C4-2B (cell line): ENCODE measurements at regions not wholly inside any gene's neighbourhood (a gene's known extent, or its start where the extent isn't known, plus 50 kb on each side); places are given as distances from the start of the nearest gene placed in this dataset.

ENCODE experiments used
- ZFX ChIP-seq: fragments of 450-650 bp; IDR thresholded peaks from 2 replicates; pipeline ENCODE4 v1.6.1; 2017
- TF ChIP-seq, protein P1 (sequence below): fragments of 450-650 bp; conservative IDR thresholded peaks from 2 replicates; pipeline ENCODE4 v1.5.1; 2017; ENCODE audit warnings: mild to moderate bottlenecking

DNA sequence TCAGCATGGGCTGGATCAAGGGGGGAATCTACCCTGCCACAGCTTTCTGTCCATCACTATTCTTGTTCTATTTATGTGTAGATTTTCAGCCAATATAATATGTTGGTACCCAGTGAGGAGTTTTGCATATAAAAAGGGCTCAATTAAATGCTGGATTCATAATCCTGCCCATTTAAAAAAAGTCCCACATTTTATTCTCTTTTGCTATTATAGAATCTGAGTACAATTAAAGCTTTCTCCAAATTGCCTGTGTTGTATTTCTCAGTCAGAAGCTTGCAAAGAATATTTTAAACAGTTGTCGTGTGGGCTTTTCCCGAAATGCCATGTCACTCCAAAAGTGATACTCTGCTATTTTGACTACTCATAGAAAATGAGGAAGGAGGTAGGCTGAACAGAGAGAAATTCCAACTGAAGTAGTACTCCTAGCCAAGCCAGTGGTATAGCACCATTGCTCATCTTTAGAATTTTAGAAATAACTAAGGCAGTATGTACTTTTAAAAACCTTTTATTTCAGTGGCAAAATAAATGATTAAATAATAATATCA is 108.3 kb upstream of the HDAC9 start:
- TF ChIP-seq, protein P1, sequence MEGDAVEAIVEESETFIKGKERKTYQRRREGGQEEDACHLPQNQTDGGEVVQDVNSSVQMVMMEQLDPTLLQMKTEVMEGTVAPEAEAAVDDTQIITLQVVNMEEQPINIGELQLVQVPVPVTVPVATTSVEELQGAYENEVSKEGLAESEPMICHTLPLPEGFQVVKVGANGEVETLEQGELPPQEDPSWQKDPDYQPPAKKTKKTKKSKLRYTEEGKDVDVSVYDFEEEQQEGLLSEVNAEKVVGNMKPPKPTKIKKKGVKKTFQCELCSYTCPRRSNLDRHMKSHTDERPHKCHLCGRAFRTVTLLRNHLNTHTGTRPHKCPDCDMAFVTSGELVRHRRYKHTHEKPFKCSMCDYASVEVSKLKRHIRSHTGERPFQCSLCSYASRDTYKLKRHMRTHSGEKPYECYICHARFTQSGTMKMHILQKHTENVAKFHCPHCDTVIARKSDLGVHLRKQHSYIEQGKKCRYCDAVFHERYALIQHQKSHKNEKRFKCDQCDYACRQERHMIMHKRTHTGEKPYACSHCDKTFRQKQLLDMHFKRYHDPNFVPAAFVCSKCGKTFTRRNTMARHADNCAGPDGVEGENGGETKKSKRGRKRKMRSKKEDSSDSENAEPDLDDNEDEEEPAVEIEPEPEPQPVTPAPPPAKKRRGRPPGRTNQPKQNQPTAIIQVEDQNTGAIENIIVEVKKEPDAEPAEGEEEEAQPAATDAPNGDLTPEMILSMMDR, result no peak
- no peak for TF ChIP-seq ZFX
